Kidney tubule cell (primary cell): ENCODE measurements at regions not wholly inside any gene's neighbourhood (a gene's known extent, or its start where the extent isn't known, plus 50 kb on each side); places are given as distances from the start of the nearest gene placed in this dataset.

Source experiments
- DNase-seq: peaks from one replicate; pipeline ENCODE4 v3.0.0-alpha.2; 2018; ENCODE audit warnings: low spot score

- DNase-seq: peak; percentile 1
Observed at GRCh38 chr15:47620960-47621681, 96.2 kb upstream of the SEMA6D start.

DNA sequence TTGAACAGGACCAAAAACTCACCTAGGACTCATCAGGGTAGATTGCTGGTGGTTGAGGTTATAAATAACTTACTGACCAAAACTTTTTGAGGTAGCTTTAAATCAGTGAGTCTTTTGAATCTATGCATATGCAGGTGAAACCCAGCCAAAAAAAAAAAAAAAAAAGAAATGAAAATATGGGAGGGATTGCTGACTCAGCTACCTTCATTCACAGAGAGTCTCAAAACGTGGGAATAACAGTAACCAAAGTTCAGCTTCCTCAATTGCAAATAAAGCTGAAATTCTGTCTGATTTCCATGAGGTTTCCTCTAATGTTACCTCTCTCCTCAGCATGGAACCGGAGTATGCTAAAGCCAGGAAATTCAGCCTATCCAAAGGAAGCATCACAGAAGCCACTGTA is 95.2 kb upstream of the SEMA6D start:
- no peak for DNase-seq

DNA sequence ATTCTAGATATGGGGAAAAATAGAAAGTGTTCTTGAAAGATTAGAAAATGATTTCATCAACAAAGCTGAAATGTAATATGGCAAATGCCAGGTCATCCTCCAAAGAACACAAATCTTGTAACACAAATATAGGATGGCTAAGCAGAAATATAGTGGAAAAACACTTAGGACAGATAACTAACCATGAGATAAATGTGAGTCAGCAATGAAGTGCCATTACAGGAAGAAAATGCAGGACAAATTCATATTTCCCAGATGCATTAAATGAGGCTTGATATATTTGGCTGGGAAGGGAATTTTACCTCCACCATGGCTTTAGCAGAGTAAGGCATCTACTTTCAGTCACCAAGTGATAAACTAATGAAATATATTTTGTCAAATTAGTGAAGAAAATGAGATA is 92.8 kb upstream of the SEMA6D start:
- DNase-seq: no peak

DNA sequence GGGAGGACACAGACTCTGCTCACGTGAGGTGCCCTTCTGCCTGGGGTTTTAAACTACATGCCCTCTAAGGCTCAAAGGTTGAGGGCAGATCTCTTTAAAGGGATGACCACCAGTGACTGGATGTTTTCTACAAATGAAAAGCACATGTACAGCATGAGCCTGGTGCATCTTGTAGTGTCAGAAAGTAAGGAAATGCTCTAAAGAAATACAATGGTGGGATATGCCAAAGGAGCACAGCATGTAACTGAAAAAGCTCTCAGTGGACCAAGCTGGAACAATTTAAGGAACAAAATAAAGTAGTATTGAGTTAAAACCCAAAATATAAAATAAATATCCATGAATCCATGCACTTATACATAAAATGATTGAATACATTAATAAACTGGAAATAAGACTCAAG is 78.3 kb upstream of the SEMA6D start:
- DNase-seq: no peak

- DNase-seq: no peak
Observed at GRCh38 chr15:47640079-47640478, 77.2 kb upstream of the SEMA6D start.

GRCh38 chr15:47640901-47641300 is 76.4 kb upstream of the SEMA6D start:
- no peak for DNase-seq

GRCh38 chr15:47644722-47645121 is 72.6 kb upstream of the SEMA6D start:
- DNase-seq: no peak

- no peak for DNase-seq
Observed at GRCh38 chr15:47650564-47650963, 66.7 kb upstream of the SEMA6D start.

- no peak for DNase-seq
Observed at GRCh38 chr15:47652328-47652727, 65.0 kb upstream of the SEMA6D start.

GRCh38 chr15:47652844-47653243 is 64.5 kb upstream of the SEMA6D start:
- no peak for DNase-seq

- DNase-seq: no peak
Observed at GRCh38 chr15:47661661-47662180, 55.6 kb upstream of the SEMA6D start.

- DNase-seq: no peak
Observed at GRCh38 chr15:47663101-47663500, 54.2 kb upstream of the SEMA6D start.
